ACHN (cell line): ENCODE measurements at regions not wholly inside any gene's neighbourhood (a gene's known extent, or its start where the extent isn't known, plus 50 kb on each side); places are given as distances from the start of the nearest gene placed in this dataset.
"Not testable (repeated sequence)": the region's sequence is repeated elsewhere in the genome, so short reads cannot be mapped to it uniquely, and the experiment has no call there.

Experiments used
- DNase-seq: peaks from one replicate; pipeline ENCODE4 v3.0.0-alpha.2; 2015
- in situ Hi-C: cut with HindIII; loops from 2 replicates; pipeline ENCODE4 v1.10.0; 2017; ENCODE audit warnings: low sequenced_read_pairs, low pct_ligation_motif_present, low pct_unique_long_range_greater_than_20kb

DNA sequence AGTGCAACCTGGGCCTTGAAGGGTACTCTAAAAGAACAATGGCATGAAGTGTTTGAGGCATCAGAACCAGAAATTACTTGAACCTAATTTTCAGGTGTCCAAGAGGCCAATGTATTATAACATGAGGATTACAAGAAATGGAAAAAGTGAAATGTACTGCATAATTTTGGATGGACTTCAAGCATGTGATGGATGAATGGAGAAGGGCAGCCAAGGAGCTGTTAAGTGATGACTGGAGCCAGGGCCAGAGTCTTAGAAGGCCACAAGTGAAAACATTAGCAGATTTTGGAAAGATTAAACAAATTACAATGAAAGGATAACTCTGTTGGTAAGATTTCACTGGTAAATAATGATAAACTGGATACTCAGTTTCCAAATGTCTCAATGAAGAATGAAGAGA lies 738.2 kb downstream of the CD109 start:
- no peak for DNase-seq
- in situ Hi-C loops, result no loop called here

DNA sequence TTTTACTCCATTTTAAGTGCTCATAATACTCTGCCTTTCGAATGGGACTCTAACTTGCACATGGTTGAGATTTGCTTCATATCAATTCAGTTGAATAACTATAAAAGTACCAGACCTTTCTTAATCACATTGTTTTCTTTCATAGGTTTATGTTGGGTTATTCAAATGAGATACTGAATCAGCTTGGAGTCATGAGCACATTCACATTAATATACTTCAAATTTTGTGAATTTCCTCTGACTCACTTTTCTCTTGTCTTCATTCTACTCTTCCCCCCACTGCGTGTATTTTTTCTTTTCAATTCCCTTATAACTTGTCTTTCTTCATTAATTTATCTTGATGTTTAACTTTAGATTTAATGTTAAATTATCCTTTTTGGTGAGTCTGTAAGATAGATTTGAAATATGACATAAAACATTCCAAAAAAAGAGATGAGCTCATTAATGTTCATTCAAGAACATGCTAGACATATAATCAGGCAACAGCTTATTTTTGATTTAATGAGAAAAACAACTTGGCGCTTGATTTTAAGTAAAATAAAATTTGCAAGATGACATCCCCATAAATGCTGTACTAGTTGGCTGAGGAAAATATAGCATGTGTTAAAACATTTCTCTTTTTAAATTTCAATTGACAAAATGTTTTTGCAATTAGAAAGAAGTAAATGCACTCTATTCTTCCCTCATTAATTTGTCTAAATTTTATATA lies 736.0 kb downstream of the CD109 start:
- in situ Hi-C loops, result no loop called here
- no peak for DNase-seq

DNA sequence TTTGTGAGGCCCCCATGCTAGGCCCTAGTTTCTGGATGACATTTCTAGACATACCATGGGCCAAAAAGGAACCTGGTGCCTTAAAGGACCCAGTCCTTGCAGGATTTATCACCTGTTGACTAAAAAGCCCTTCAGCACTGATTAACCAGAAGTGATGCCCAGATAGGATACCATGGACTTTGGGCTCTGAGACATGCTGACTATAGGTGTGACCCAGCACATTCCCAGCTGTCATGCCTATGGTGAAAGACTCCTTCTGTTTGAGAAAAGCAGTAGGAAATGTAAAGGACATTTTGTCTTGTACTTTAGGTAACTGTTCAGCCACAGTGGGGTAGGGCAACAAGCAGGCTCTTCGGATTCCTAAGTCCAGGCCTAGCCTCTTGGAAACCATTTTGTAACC lies 724.2 kb downstream of the CD109 start:
- no peak for DNase-seq
- in situ Hi-C loops, result no loop called here

DNA sequence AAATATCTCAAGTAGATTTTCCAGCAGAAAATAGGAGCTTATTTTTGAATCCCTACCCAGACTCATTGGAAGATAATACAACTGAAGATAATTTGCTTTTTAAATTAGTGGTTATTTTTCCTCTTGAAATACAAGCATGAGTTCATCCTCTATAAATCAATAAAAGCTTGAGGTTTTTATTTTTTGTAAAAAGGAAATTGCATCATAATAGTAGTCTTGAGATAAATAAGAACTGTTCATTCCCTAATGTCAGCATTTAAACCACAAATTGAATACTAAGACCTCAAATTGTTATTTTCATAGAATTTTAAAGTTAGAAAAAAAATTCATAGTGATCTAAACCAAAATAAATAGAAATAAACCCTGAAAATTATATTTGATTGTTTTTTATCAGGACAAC lies 719.1 kb downstream of the CD109 start:
- in situ Hi-C loops, result no loop called here
- no peak for DNase-seq

DNA sequence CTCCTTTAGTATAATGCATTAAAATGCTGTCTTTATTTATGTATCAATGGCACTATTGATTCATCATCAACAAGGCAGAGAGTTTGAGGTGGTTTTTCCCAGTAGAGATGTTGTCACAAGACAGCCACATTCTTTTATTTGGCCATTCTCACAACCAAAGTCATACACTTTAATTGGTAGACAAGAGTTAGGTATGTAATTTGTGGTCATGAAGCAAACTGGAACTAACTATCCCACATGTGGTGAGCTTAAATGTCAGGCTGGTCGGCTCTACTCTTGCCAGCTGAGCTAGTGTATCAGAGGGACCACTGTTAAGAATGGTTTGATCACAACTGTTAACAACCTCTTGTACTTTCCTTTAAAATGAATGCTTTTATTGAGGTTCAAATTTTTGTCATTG lies 714.6 kb downstream of the CD109 start:
- no peak for DNase-seq
- in situ Hi-C loops, result no loop called here

DNA sequence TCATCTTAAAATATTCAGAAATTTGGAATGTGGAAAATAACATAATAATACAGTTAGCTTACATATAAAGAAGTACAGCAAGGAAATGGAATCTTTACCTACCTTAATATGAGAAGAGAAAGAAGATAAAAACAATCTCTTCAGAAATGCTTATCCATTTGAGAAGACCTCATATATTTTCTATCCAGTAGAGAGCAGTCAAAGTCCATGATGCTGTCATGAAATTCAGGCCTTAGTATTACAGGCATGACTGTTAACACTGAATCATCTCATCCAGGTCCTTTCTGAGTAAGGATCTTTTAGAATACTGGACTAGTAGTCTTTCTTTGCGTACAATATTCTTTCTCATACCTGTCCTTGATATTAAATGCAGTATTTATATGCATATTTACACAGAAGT lies 713.4 kb downstream of the CD109 start:
- in situ Hi-C loops, result no loop called here
- DNase-seq, result peak; percentile 18

DNA sequence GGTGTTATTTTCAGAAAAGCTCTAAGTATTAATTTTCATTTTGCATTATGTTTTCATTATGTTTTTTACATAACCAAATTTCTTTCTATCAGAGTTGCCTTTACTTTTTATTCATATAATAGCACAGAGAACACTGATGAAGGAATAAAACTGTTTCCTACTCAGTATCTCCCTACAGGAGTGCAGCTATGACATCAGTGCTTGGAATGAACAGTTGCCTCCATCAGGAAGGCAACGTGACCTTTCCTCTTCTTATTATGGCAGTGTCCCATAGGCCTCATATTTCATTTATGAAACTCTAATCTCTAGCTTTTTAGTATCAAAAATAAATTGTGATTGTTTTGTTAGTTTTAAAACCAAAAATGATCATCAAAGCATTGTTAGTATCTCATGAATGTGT lies 712.8 kb downstream of the CD109 start:
- in situ Hi-C loops, result no loop called here

DNA sequence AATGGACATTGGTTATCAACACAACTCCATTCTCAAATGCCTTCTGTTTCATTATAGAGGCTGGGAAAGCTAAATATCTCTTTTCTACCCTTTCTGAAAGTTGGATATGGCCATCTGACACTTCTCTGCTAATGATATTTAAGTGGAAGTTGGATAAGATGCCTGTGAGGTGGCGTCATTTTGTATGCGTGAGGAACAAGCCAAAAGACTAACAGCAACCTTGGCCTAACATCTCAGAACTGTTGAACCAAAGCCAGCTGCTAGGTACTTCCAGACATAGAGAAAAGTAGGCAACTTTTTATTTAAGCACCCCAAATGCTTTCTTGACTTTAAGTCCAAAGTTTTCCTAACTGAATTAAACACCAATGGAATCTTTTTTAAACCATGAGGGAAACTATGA lies 708.4 kb downstream of the CD109 start:
- in situ Hi-C loops, result no loop called here

More for the DNA sequence above, 712.8 kb downstream of the CD109 start:
- DNase-seq, result no peak

DNA sequence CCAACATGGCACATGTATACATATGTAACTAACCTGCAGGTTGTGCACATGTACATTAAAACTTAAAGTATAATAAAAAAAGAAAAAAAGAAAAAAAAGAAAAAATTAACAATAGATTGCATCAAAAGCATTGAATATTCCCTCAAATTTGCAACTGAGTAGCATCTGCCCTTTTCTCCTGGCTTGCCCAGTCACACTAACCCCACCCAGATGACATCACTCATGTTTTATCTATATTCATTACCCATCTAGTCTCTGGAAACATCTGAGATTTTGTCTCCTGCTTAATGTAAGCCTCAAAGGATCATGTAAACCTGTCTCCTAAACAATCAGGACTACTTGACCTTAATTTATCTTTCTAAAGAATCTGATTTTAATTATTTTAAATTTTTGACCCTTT lies 706.8 kb downstream of the CD109 start:
- no peak for DNase-seq
- in situ Hi-C loops, result no loop called here

More for the DNA sequence above, 708.4 kb downstream of the CD109 start:
- DNase-seq, result no peak

DNA sequence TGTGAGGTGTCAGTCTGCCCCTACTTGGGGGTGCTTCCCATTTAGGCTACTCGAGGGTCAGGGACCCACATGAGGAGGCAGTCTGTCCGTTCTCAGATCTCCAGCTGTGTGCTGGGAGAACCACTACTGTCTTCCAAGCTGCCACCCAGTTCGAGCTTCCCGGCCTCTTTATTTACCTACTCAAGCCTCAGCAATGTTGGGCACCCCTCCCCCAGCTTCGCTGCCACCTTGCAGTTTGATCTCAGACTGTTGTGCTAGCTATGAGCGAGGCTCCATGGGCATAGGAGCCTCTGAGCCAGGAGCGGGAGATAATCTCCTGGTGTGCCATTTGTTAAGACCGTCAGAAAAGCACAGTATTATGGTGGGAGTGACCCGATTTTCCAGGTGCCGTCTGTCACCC lies 682.4 kb downstream of the CD109 start:
- in situ Hi-C loops, DNase-seq: not testable (repeated sequence)

DNA sequence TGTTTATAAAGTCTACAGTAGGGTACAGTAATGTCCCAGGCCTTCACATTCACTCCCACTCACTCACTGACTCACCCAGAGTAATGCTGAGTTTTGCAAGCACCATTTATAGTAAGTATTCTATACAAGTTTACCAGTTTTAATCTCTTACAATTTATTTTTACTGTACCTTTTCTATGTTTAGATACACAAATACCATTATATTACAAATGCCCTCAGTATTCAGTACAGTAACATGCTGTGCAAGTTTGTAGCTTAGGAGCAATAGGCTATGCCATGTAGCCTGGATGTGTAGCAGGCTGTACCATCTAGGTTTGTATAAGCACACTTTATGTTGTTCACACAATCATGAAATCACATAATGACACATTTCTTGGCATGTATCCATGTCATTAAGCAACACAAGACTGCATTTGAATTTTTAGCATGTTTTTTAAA lies 673.6 kb downstream of the CD109 start:
- no peak for DNase-seq
- in situ Hi-C loops, result no loop called here

DNA sequence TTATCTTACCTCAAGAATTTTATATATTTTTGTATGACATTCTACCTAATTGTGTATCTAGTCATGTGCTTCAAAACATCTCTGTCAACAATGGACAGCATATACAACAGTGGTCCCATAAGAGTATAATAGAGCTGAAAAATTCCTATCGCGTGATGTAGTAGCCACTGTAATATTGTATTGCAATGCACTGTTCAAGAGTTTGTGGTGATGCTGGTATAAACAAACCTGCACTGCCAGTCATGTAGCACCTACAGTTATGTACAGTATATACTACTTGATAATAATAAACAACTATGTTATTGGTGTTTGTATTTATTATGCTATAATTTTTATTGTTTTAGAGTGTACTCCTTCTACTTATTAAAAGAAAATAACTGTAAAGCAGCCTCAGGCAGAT lies 672.7 kb downstream of the CD109 start:
- no peak for DNase-seq
- in situ Hi-C loops, result no loop called here

DNA sequence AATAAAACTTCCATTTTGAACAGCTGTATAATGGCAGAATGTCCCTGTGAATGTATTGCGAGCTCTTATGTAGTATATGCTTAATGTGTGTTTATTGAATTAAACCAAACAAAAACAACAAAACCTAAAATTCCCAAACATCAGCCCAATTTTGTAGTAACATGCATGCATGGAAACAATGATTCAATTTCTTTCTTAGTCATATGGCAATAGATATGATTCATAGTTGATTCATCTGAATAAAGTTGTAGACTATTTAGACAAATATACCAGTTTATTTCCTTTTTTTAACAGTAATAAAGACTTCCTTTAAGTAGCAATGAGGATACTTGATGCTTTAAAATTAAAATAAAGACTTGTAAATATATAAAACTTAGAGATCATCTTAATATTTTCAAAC lies 670.6 kb downstream of the CD109 start:
- DNase-seq, result no peak

DNA sequence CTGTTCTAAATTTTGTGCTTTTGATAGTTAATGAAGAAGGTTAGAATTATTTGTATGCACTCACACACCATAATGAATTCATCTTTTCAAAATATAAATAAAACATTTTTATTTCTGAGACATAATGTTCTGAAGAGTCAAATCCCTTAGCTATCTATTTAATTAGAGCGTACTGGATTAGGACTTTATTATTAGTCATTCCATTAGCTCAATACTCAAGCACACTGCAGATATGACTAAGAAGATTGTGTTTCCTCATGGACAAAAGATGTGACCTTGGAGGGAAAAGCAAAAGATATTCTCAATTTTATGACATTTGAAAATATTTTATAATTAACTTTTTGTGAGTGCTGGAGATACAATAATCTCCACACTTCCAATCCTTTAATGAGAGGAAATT lies 666.4 kb downstream of the CD109 start:
- in situ Hi-C loops, result no loop called here

More for the DNA sequence above, 670.6 kb downstream of the CD109 start:
- in situ Hi-C loops, result no loop called here

DNA sequence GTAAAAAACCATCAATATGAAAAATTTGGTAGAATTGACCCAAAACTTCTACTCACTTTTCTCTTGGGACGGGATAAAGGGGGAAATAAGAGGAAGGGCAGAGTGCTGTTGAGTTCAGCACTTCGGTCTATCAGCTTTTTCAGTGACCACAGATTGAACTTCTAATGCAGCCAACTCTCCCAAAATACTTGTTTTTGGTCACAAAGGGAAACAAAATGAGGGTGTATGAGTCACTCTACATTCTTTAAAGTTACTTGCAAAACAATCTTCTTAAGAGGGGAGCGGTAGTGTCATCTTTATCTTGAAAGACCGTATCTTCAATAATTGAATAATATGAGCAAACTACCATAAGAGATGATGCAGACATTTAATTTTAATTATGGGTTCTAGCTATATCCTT lies 661.3 kb downstream of the CD109 start:
- in situ Hi-C loops, result no loop called here
- no peak for DNase-seq

More for the DNA sequence above, 666.4 kb downstream of the CD109 start:
- DNase-seq, result no peak

DNA sequence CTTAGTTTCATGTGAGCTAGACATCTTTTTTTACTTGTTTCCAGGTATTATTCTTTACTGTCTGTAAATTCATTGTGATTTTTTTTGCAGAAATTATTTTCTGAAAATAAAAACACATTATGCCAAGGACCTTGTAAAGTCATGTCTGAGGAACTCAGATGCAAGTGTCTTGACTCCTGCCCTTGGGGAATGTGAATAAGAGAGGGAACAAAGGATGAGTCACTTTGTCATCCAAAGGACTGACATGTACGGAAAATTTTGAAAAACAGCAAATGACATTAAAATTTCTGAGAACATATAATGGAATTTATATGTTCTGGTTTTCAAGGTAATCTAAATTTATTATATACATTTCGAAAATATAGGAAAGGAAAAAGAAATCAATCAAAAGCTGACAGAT lies 660.4 kb downstream of the CD109 start:
- DNase-seq, result no peak
- in situ Hi-C loops, result no loop called here

DNA sequence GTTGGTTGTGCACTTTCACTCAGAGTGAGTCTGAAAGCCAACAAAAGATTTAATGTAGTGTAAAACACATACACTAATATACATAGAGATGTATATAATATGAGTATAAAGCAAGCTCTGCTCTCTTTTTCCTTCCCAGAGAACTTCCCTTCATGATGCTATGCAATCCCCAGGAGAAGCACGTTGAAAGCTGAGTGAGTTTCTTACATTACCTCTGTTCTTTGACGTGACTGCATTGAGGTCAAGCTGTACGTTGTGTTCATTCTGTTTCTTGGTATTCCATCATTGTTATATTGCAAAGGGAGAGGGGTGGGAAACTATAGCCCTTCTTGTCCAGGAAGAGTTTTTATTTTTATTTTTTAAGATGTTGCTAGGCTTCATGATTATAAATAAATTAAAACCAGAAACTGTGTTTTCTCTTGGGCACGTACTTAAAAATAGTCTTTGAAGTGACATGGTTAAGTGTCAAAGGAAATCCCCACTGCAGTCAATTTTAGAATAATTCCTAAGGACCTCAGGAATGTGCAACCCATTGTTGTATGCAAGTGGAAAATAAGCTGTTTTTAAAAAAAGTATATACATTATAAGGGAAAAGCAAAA lies 651.0 kb downstream of the CD109 start:
- in situ Hi-C loops, result no loop called here
- no peak for DNase-seq

DNA sequence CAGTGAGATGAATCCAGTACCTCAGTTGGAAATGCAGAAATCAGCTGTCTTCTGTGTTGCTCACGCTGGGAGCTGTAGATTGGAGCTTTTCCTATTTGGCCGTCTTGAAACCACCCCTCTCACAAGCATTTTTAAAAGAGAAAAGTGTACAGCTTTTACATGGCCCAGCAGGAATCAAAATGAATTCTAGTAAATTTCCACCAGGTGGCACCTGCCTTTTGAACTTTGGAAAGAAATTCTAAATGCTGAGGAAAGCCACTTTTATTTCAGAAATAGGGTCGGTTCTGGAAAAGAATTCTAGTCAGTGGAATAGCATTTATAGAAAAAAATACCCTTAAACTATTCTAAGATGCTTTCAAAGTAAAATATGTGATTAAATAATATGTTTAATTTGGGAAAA lies 647.8 kb downstream of the CD109 start:
- in situ Hi-C loops, result no loop called here
- peak; percentile 10 for DNase-seq

DNA sequence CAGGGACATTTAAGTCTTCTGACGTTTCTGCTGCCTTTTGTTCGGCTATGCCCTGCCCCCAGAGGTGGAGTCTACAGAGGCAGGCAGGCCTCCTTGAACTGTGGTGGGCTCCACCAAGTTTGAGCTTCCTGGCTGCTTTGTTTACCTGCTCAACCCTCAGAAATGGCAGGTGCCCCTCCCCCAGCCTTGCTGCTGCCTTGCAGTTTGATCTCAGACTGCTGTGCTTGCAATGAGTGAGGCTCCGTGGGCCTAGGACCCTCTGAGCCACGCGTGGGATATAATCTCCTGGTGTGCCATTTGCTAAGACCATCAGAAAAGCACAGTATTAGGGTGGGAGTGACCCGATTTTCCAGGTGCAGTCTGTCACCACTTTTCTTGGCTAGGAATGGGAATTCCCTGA lies 647.3 kb downstream of the CD109 start:
- in situ Hi-C loops, DNase-seq: not testable (repeated sequence)

DNA sequence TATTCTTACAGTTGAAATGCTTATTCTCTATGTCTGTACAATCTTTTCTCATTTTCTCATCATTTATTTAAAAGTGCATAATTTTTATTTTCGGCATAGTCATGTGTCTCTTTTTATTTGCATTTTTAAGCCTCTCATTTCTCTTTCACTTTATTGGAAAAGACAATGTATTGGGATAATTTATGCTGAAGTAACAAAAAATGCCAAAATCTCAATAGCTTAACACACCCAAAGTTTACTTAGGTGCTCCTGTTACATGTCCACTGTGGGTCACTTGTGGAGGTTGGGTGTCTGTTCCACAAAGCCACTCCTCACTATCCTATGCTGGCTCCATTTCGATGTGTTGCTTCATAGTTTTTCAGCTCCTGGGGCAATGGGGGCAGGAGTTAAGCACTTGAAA lies 638.7 kb downstream of the CD109 start:
- in situ Hi-C loops, result no loop called here
- no peak for DNase-seq
